CD4-positive, alpha-beta T cell treated with Interleukin-6 at 100 ng/mL for 8 hours (primary cell): ENCODE measurements at regions not wholly inside any gene's neighbourhood (a gene's known extent, or its start where the extent isn't known, plus 50 kb on each side); places are given as distances from the start of the nearest gene placed in this dataset.
"Not testable (repeated sequence)": the region's sequence is repeated elsewhere in the genome, so short reads cannot be mapped to it uniquely, and the experiment has no call there.

Source experiments
- DNase-seq: peaks from one replicate; pipeline ENCODE4 v3.0.0-alpha.2; 2020; ENCODE audit warnings: mixed read lengths, low spot score

DNA sequence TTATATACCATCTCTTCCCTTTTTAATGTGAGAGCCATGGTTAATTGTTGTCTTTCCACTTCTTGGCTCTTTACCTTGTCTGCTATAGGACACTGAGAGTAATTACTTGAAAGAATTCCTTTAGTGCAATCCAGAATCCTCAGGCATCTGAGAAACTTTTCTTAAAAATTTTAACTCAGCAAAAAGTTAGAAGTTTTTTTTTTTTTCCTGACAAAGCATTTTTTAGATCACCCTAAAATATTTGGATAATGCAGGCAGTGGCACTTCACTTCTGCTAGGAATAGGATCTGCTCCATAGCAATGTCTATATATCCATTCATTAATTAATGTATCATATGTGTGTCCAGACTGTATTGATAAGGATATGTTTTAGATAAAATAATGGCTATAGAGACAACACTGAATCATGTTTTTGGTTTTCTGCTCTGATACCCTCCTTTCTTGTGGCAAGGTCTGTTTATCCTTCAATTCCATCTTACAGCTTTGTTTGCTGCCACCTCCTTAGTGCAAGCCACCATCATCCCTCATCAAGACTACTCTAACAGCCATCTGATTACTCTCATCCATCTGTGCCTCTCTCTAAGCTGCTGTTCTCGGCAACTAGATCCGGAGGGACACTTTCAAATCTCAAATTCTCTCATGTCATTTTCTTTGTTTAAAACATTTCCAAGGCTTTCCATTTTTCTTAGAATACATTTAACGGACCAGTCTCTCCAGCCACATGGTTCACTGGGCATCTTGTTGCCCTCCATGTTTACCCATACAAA is 563.5 kb downstream of the EDEM1 start:
- no peak for DNase-seq

DNA sequence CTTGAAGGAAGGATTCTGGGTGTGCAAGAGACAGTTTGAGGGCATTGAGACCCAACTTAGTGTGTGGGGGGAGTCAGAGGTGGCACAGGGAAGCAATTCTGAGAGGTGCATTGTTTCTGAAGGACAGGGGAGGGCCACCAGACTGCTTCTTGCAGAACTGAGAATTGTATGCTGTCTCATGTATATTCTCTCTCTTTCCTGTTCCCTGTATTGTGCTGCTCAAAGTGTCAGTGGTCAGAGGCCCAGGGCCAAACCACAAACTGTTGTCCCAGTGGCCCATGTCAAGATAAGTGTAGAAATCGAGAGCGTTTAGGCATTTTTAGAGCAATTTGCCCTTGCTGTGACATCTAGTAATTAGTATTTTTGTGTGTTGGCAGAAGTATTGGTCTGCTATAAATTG is 567.1 kb downstream of the EDEM1 start:
- DNase-seq, result no peak

- no peak for DNase-seq
Measured at GRCh38 chr3:5756443-5756842, 568.9 kb downstream of the EDEM1 start.

DNA sequence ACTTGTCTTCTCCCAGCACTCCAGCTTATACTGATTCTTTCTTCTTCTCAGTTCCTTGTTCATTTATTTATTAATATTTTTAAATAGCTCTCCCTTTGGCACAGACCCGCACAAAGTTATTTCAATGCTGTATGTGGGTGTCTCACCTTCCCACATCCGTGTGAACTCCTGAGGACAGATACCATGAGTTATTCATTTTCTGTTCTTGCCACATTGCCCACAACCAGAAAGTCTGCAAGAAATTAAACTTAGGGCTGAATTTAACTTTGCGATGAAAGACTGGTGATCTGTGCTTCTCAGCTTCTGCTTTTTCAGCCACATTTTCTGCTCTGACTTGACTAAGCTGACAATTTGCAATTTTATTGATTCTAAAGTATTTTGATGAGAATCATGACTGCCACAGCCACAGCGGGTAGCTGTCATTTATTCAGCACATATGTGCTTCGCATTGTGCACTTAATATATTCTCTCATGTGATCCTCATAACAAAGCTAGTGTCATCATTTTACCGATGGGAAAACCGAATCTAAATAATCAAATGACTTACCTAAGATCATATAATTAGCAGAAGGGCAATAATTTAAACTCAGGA is 569.8 kb downstream of the EDEM1 start:
- no peak for DNase-seq

DNA sequence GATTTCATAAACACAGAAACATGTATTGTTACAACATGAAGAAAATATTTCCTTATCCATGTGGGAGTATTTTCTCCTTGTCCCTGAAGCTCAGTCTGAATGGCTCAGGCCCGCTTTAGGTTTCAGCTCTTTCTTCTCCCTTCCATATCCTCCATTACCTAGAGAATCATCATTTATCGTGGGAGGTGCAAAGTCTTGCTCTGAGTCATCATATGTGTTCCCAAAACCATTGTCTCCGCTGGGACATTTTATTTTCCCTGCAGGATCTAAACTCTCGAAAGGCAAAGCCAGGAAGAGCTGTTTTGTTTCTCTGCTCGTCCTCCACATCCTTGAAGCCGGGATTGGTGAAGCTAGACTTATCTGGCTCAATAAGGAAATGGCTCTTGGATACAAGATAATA is 571.2 kb downstream of the EDEM1 start:
- DNase-seq, result no peak

GRCh38 chr3:5762506-5762905 is 575.0 kb downstream of the EDEM1 start:
- DNase-seq, result no peak

DNA sequence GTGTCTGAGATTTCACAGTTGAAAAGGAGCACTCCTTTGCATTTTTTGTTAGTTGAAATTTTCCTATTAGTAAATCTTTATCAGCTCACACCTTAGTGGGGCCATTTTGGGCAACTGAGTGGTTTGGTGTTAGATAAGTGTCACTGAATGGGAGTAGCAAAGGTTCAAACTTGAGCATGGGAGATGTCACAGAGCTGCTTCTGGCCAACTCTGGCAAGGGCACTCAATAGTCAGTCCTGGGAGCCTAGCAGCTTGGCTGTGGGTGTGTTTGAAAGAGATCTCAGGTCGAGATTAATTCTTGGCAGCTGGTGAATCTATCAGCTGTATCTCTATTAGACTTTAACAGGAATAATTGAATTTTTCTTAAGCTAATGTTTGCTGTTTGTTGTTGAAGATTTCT is 579.3 kb downstream of the EDEM1 start:
- DNase-seq, result no peak

DNA sequence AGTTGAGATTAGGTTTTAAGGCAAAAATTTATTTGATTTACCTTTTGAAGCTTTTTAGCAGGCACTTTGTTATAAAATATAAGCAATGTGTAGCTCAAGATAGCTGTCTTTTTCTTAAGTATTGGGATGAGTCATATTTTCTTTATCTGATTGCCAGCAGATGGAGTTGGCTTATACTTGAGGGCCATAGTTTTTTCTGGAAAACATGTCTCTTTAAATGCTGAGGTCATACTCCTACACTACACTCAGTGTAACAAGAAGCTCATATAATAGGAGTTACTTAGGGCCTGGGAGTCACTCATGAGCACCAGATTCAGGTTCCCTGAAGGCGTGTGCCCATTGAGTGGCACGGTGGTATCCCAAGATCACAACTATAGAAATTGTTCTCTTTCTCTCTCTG is 579.8 kb downstream of the EDEM1 start:
- DNase-seq, result no peak

DNA sequence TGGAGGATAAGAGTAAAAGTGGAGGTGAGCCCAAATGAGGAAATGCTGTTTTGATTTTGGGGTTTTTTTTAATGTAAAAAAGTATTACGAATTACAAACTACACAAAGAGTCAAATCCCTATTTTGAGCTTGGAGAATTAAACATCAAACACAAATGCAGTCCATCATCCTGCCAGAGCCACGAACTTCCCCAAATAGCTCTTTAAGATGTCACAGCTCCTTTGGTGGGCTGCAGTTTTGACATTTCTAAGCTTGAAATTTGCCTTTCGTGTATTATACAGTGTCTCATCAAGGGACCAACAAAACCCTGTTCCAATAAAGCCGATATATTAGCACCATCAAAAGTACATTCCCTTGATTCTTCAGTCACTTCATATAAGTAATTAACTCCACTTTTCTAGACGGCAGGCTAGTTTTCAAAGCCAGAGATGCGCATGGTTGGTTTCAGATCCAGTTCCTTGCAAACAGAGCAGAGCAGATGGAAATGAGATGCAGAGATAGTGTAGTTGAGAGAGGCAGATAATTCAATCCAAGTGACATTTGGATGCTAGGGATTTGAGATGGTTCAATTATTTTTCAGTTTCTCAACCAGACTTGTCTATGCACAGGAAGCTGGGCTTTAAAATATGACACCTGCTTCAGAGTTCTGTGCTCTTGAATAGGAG is 580.9 kb downstream of the EDEM1 start:
- no peak for DNase-seq

DNA sequence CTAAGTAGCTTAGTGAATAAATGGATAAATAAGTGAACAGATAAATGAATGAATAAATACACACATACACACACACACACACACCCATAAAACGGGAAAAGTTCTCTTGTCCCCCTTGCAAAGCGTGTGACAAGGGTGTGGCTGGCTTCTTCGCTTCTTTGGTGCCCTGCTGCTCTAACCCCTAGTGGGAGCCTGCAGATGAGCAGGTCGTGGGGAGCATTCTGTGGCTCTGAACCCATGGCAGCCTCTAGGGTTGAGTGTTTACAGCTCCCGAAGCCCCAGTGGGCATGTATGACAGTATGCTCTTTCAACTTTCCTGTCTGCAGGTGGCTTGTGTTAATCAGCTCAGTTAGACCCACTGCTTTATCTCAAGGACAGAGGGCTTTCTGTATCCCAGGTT is 582.3 kb downstream of the EDEM1 start:
- DNase-seq, result no peak

- DNase-seq, result no peak
Measured at GRCh38 chr3:5774337-5774736, 586.8 kb downstream of the EDEM1 start.

DNA sequence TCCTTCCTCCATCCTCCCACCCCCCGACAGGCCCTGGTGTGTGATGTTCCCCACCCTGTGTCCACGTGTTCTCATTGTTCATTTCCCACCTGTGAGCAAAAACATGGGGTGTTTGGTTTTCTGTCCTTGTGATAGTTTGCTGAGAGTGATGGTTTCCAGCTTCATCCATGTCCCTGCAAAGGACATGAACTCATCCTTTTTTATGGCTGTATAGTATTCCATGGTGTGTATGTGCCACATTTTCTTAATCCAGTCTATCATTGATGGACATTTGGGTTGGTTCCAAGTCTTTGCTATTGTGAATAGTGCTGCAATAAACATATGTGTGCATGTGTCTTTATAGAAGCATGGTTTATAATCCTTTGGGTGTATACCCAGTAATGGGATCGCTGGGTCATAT is 587.6 kb downstream of the EDEM1 start:
- not testable (repeated sequence) for DNase-seq

- DNase-seq, result no peak
Measured at GRCh38 chr3:5784690-5785089, 597.2 kb downstream of the EDEM1 start.

- no peak for DNase-seq
Measured at GRCh38 chr3:5787861-5788488, 600.5 kb downstream of the EDEM1 start.

GRCh38 chr3:5788496-5788895 is 601.0 kb downstream of the EDEM1 start:
- no peak for DNase-seq

DNA sequence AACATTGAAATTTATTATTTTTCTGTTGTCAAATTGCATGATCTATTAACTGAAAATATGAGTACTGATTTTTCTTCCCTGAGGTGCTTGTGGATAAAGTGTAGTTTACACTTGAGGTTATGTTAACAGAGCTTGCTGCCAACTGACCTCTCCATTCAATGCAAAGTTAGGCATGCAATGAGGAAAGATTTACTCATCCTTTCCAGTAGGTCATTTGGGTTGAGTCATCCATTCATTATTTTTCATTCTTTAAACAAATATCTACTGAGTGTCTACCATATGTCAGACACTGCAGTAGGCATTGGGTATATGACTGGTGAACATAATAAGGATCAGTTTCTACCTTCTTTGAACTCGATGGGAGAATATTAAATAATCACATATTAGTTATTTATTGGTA is 604.1 kb downstream of the EDEM1 start:
- DNase-seq, result no peak

DNA sequence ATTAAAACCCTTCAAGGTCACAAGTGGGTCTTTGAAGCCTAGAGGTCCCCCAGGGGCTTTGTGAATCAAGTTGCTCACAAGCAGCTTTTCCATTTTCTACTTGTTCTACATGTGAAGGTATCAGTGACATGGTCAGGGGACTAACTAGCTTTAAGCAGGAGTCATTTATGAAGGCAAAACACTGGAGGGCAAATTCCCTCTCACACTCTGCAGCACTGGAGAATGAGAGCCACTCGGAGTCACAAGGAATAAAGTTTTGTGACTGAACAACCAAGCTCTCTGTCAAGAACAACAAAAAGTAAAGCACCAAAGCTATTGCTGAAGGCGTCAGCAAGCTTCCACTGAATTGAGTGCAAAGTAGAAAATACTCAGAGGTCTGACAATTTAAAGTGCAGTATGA is 609.0 kb downstream of the EDEM1 start:
- no peak for DNase-seq

GRCh38 chr3:5798809-5799208 is 611.3 kb downstream of the EDEM1 start:
- DNase-seq, result no peak

- DNase-seq, result no peak
Measured at GRCh38 chr3:5799398-5799797, 611.9 kb downstream of the EDEM1 start.

- DNase-seq, result no peak
Measured at GRCh38 chr3:5800965-5801364, 613.5 kb downstream of the EDEM1 start.

DNA sequence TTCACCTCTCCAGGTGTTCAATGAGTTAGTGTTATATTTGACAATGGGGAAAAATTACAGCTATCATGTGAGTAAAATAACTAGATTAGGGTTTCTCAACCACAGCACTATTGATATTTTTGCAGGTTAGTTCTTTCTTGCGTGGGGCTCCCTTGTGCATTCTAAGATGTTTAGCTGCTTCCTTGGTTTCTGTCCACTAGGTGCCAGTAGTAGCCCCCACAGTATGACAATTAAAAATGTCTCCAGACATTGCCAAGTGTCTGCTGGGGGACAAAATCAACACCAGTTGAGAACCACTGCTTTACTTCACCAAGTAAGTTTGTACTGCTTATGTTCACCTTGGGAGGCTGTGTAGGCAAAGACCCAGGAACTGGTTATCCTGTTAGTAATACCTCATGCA is 618.7 kb downstream of the EDEM1 start:
- no peak for DNase-seq

GRCh38 chr3:5809586-5810246 is 622.2 kb downstream of the EDEM1 start:
- DNase-seq, result no peak

DNA sequence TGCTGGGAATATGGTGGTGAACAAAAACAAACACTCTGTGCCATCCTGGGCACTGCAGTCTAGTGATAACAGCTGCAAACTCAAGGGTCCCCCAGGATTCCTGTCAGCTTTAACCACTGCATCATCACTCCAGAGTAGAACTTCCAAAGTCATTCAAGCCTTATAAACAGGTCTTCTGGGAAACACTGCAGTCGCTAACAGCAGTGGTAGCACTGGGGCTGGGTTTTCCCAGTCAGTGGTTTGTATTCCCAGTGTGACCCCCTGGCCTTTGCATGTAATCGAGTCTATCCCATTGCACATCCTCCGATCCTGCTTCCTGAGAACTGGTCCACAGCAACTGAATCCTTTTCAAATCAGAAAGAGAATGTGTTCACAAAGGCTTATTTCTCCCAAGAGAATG is 623.5 kb downstream of the EDEM1 start:
- DNase-seq, result no peak
